HEK293 (cell line): ENCODE measurements at regions not wholly inside any gene's neighbourhood (a gene's known extent, or its start where the extent isn't known, plus 50 kb on each side); places are given as distances from the start of the nearest gene placed in this dataset.

ENCODE experiments used
- CTCF ChIA-PET: fragments of 350-600 bp; formaldehyde crosslinking; extraction: SDS; loops from one replicate; lab custom pipeline; 2021; ENCODE audit warnings: antibody characterized with exemption; lab: Yijun Ruan, JAX
- POLR2A ChIA-PET: fragments of 300-600 bp; formaldehyde crosslinking; extraction: SDS; loops from one replicate; lab custom pipeline; 2020; ENCODE audit warnings: antibody characterized with exemption, inconsistent platforms; lab: Yijun Ruan, JAX
- H3K27ac ChIP-seq: fragments of 200-500 bp; sonication (Bioruptor generic); 2 replicates; pipeline ENCODE4 v1.5.1; 2014; ENCODE audit warnings: low read depth, low read length, control low read depth, inconsistent platforms; ENCODE audit errors: extremely low read depth
- H3K36me3 ChIP-seq, 2 experiments: fragments of 200-500 bp in 1 of 2; sonication (Bioruptor generic) in 1 of 2; 1 replicate in 1 of 2; 2 replicates in 1 of 2; pipeline ENCODE4 v1.5.1; 2014 to 2017; ENCODE audit warnings: inconsistent platforms in 2 of 2, low read length in 2 of 2; ENCODE audit not compliant: control insufficient read depth in 2 of 2, insufficient read depth in 1 of 2
- H3K4me1 ChIP-seq: fragments of 200-500 bp; sonication (Bioruptor generic); 2 replicates; pipeline ENCODE4 v1.5.1; 2014; ENCODE audit warnings: mild to moderate bottlenecking, low read length, inconsistent platforms; ENCODE audit not compliant: control insufficient read depth, insufficient read depth
- H3K4me3 ChIP-seq: 2 replicates; pipeline ENCODE4 v1.5.1; 2011; ENCODE audit warnings: low read depth, mild to moderate bottlenecking, control low read depth, low read length, moderate library complexity
- H3K9me3 ChIP-seq: fragments of 200-500 bp; sonication (Bioruptor generic); 2 replicates; pipeline ENCODE4 v1.5.1; 2014; ENCODE audit warnings: low read depth, low read length, inconsistent platforms; ENCODE audit not compliant: control insufficient read depth, insufficient read depth
- GLI4 ChIP-seq: fragments of 450-650 bp; formaldehyde crosslinking; IDR thresholded peaks from 2 replicates; pipeline ENCODE4 v1.5.1; 2016; ENCODE audit warnings: missing biosample characterization, missing genetic modification characterization
- GLIS2 ChIP-seq: fragments of 450-650 bp; formaldehyde crosslinking; IDR thresholded peaks from 2 replicates; pipeline ENCODE4 v1.5.1; 2016; ENCODE audit warnings: missing biosample characterization, missing genetic modification characterization
- IKZF3 ChIP-seq: fragments of 450-650 bp; IDR thresholded peaks from 2 replicates; pipeline ENCODE4 v1.5.0; 2018; ENCODE audit warnings: missing biosample characterization, mild to moderate bottlenecking, missing genetic modification characterization, moderate library complexity
- ZFP37 ChIP-seq: fragments of 450-650 bp; formaldehyde crosslinking; IDR thresholded peaks from 2 replicates; pipeline ENCODE4 v1.5.1; 2016; ENCODE audit warnings: missing biosample characterization, missing genetic modification characterization
- ZNF19 ChIP-seq: fragments of 450-650 bp; formaldehyde crosslinking; IDR thresholded peaks from 2 replicates; pipeline ENCODE4; 2016; ENCODE audit warnings: missing biosample characterization, missing genetic modification characterization, low read depth
- ZNF274 ChIP-seq, 2 experiments: fragments of 200-500 bp in 1 of 2; fragments of 450-650 bp in 1 of 2; sonication (Bioruptor generic) in 1 of 2; formaldehyde crosslinking in 1 of 2; IDR thresholded peaks; 2 replicates each; pipeline versions ENCODE4 v1.5.1 to v1.6.1; 2014 to 2016; ENCODE audit warnings: borderline replicate concordance in 1 of 2, inconsistent platforms in 1 of 2, low read length in 1 of 2, missing biosample characterization in 1 of 2, missing genetic modification characterization in 1 of 2
- ZNF302 ChIP-seq: fragments of 450-650 bp; formaldehyde crosslinking; IDR thresholded peaks from 2 replicates; pipeline ENCODE4 v1.5.1; 2016; ENCODE audit warnings: missing biosample characterization, missing genetic modification characterization, low read depth
- ZNF366 ChIP-seq: fragments of 450-650 bp; formaldehyde crosslinking; conservative IDR thresholded peaks from 2 replicates; pipeline ENCODE4 v1.5.1; 2016; ENCODE audit warnings: missing biosample characterization, missing genetic modification characterization
- ZNF423 ChIP-seq: fragments of 450-650 bp; formaldehyde crosslinking; IDR thresholded peaks from 2 replicates; pipeline ENCODE4 v1.5.1; 2016; ENCODE audit warnings: missing biosample characterization, missing genetic modification characterization
- ZNF449 ChIP-seq: fragments of 450-650 bp; formaldehyde crosslinking; IDR thresholded peaks from 2 replicates; pipeline ENCODE4 v1.5.1; 2017; ENCODE audit warnings: missing biosample characterization, mild to moderate bottlenecking, missing genetic modification characterization, moderate library complexity
- ZNF529 ChIP-seq: fragments of 450-650 bp; formaldehyde crosslinking; IDR thresholded peaks from 2 replicates; pipeline ENCODE4 v1.5.1; 2017; ENCODE audit warnings: missing genetic modification characterization, missing biosample characterization; ENCODE audit not compliant: insufficient replicate concordance
- ZNF670 ChIP-seq: fragments of 450-650 bp; formaldehyde crosslinking; IDR thresholded peaks from 2 replicates; pipeline ENCODE4 v1.5.1; 2016; ENCODE audit warnings: missing biosample characterization, missing genetic modification characterization, low read depth
- ZNF792 ChIP-seq: fragments of 450-650 bp; formaldehyde crosslinking; IDR thresholded peaks from 2 replicates; pipeline ENCODE4 v1.5.1; 2016; ENCODE audit warnings: missing biosample characterization, missing genetic modification characterization
- TF ChIP-seq, protein P1 (sequence below): fragments of 450-650 bp; formaldehyde crosslinking; IDR thresholded peaks from 2 replicates; pipeline ENCODE4 v1.5.1; 2016; ENCODE audit warnings: missing biosample characterization, missing genetic modification characterization, borderline replicate concordance
- TF ChIP-seq, protein P2 (sequence below): fragments of 450-650 bp; formaldehyde crosslinking; IDR thresholded peaks from 2 replicates; pipeline ENCODE4 v1.5.1; 2017; ENCODE audit warnings: missing biosample characterization, missing genetic modification characterization
- TF ChIP-seq, protein P3 (sequence below): fragments of 450-650 bp; formaldehyde crosslinking; conservative IDR thresholded peaks from 2 replicates; pipeline ENCODE4 v1.5.1; 2016; ENCODE audit warnings: low read depth, missing biosample characterization, missing genetic modification characterization
- TF ChIP-seq, protein P4 (sequence below): fragments of 450-650 bp; formaldehyde crosslinking; IDR thresholded peaks from 2 replicates; pipeline ENCODE4 v1.5.1; 2017; ENCODE audit warnings: missing biosample characterization, missing genetic modification characterization

GRCh38 chr4:38364383-38364963, 299.5 kb upstream of the KLF3 start (continued):
- TF ChIP-seq, protein P1, sequence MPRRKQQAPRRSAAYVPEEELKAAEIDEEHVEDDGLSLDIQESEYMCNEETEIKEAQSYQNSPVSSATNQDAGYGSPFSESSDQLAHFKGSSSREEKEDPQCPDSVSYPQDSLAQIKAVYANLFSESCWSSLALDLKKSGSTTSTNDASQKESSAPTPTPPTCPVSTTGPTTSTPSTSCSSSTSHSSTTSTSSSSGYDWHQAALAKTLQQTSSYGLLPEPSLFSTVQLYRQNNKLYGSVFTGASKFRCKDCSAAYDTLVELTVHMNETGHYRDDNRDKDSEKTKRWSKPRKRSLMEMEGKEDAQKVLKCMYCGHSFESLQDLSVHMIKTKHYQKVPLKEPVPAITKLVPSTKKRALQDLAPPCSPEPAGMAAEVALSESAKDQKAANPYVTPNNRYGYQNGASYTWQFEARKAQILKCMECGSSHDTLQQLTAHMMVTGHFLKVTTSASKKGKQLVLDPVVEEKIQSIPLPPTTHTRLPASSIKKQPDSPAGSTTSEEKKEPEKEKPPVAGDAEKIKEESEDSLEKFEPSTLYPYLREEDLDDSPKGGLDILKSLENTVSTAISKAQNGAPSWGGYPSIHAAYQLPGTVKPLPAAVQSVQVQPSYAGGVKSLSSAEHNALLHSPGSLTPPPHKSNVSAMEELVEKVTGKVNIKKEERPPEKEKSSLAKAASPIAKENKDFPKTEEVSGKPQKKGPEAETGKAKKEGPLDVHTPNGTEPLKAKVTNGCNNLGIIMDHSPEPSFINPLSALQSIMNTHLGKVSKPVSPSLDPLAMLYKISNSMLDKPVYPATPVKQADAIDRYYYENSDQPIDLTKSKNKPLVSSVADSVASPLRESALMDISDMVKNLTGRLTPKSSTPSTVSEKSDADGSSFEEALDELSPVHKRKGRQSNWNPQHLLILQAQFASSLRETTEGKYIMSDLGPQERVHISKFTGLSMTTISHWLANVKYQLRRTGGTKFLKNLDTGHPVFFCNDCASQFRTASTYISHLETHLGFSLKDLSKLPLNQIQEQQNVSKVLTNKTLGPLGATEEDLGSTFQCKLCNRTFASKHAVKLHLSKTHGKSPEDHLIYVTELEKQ (tag by site-specific recombination) = 0 out of 2 replicates have a peak, but pooled peaks have one; percentile 51
- TF ChIP-seq ZNF302 (tag by site-specific recombination) (no peak), ZNF366 (tag by site-specific recombination) (0 out of 2 replicates have a peak, but pooled peaks have one; percentile 10), ZNF449 (tag by site-specific recombination) (no peak), ZNF274 (IDR thresholded peaks at IDR 0.05; ENCODE audit: low read length) (no peak), ZNF274 (tag by site-specific recombination; IDR thresholded peaks at IDR 0.05; ENCODE audit: borderline replicate concordance) (no peak), ZNF423 (tag by site-specific recombination) (no peak), ZFP37 (tag by site-specific recombination) (no peak), ZNF529 (tag by site-specific recombination) (no peak), ZNF792 (no peak)
- TF ChIP-seq, protein P2, sequence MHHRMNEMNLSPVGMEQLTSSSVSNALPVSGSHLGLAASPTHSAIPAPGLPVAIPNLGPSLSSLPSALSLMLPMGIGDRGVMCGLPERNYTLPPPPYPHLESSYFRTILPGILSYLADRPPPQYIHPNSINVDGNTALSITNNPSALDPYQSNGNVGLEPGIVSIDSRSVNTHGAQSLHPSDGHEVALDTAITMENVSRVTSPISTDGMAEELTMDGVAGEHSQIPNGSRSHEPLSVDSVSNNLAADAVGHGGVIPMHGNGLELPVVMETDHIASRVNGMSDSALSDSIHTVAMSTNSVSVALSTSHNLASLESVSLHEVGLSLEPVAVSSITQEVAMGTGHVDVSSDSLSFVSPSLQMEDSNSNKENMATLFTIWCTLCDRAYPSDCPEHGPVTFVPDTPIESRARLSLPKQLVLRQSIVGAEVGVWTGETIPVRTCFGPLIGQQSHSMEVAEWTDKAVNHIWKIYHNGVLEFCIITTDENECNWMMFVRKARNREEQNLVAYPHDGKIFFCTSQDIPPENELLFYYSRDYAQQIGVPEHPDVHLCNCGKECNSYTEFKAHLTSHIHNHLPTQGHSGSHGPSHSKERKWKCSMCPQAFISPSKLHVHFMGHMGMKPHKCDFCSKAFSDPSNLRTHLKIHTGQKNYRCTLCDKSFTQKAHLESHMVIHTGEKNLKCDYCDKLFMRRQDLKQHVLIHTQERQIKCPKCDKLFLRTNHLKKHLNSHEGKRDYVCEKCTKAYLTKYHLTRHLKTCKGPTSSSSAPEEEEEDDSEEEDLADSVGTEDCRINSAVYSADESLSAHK (tag by site-specific recombination) = peak; percentile 80
- TF ChIP-seq, protein P3, sequence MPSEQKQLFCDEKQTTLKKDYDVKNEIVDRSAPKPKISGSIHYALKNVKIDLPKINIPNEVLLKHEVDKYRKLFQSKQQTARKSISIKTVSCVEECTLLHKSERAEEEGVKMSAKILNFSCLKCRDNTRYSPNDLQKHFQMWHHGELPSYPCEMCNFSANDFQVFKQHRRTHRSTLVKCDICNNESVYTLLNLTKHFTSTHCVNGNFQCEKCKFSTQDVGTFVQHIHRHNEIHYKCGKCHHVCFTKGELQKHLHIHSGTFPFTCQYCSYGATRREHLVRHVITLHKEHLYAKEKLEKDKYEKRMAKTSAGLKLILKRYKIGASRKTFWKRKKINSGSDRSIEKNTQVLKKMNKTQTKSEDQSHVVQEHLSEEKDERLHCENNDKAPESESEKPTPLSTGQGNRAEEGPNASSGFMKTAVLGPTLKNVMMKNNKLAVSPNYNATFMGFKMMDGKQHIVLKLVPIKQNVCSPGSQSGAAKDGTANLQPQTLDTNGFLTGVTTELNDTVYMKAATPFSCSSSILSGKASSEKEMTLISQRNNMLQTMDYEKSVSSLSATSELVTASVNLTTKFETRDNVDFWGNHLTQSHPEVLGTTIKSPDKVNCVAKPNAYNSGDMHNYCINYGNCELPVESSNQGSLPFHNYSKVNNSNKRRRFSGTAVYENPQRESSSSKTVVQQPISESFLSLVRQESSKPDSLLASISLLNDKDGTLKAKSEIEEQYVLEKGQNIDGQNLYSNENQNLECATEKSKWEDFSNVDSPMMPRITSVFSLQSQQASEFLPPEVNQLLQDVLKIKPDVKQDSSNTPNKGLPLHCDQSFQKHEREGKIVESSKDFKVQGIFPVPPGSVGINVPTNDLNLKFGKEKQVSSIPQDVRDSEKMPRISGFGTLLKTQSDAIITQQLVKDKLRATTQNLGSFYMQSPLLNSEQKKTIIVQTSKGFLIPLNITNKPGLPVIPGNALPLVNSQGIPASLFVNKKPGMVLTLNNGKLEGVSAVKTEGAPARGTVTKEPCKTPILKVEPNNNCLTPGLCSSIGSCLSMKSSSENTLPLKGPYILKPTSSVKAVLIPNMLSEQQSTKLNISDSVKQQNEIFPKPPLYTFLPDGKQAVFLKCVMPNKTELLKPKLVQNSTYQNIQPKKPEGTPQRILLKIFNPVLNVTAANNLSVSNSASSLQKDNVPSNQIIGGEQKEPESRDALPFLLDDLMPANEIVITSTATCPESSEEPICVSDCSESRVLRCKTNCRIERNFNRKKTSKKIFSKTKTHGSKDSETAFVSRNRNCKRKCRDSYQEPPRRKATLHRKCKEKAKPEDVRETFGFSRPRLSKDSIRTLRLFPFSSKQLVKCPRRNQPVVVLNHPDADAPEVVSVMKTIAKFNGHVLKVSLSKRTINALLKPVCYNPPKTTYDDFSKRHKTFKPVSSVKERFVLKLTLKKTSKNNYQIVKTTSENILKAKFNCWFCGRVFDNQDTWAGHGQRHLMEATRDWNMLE (tag by site-specific recombination) = no peak

DNA sequence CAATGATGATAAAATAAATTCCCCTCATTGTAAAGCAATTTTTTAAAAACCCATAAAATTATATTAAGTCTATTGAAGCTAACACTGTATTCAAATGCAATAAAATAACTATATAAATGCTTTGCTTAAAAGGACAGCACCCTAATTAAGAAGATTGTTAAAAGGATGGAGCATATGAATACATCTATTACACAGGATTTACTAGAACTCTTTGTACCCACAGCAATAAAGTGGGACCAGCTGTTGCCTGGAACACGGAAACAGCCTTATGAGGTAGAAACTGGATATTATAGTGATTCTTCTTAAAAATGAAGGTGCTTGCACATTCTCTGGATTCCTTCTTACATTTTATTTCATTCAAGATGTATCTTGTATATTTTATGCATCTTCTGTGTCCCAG, 298.7 kb upstream of the KLF3 start:
- Histone ChIP-seq H3K9me3 (no peaks in the 10 kb centered on the region), H3K4me3 (no peak overlapping the region), H3K4me1 (peaks cover 4% of the 10 kb centered on the region; the same call in 1 of the 2 replicates), H3K27ac (no peak overlapping the region), H3K36me3 (no peaks in the 10 kb centered on the region)
- POLR2A ChIA-PET = no interaction called here
- CTCF ChIA-PET = interaction anchor here (1.7 kb wide), 1 partner anchor 46 kb away, joined by 4 read pairs; no protein-coding TSS in a partner anchor
- TF ChIP-seq, protein P1 (tag by site-specific recombination) = no peak
- no peak for TF ChIP-seq ZNF670 (tag by site-specific recombination)
- no peak for TF ChIP-seq GLIS2 (tag by site-specific recombination)
- TF ChIP-seq, protein P4, sequence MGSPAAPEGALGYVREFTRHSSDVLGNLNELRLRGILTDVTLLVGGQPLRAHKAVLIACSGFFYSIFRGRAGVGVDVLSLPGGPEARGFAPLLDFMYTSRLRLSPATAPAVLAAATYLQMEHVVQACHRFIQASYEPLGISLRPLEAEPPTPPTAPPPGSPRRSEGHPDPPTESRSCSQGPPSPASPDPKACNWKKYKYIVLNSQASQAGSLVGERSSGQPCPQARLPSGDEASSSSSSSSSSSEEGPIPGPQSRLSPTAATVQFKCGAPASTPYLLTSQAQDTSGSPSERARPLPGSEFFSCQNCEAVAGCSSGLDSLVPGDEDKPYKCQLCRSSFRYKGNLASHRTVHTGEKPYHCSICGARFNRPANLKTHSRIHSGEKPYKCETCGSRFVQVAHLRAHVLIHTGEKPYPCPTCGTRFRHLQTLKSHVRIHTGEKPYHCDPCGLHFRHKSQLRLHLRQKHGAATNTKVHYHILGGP (tag by site-specific recombination) = no peak
- no peak for TF ChIP-seq ZNF19
- TF ChIP-seq GLI4 (tag by site-specific recombination) = no peak
- no peak for TF ChIP-seq IKZF3
